Neural cell (in vitro differentiated cells): ENCODE measurements at regions not wholly inside any gene's neighbourhood (a gene's known extent, or its start where the extent isn't known, plus 50 kb on each side); places are given as distances from the start of the nearest gene placed in this dataset.

Experiments used
- H2AFZ ChIP-seq: fragments of 200-600, 300-800 bp; sonication (generic), shearing (Covaris generic); 2 replicates; pipeline ENCODE4 v1.6.0; 2014; ENCODE audit warnings: low read depth, mild to moderate bottlenecking, antibody characterized with exemption, low read length, moderate library complexity
- H3F3A ChIP-seq: fragments of 200-600 bp; shearing (Covaris generic); 2 replicates; pipeline ENCODE4 v1.6.1; 2016; ENCODE audit warnings: mild to moderate bottlenecking, moderate library complexity, mixed read lengths, antibody characterized with exemption, low read length; ENCODE audit not compliant: insufficient read depth, poor library complexity, severe bottlenecking
- H3K27ac ChIP-seq: fragments of 200-600, 300-800 bp; sonication (generic), shearing (Covaris generic); 2 replicates; pipeline ENCODE4 v1.5.1; 2014; ENCODE audit warnings: mild to moderate bottlenecking, low read length, moderate library complexity
- H3K27me3 ChIP-seq: fragments of 300-800, 200-600 bp; sonication (generic), shearing (Covaris generic); 2 replicates; pipeline ENCODE4 v1.6.0; 2014; ENCODE audit warnings: mild to moderate bottlenecking, low read depth, low read length, moderate library complexity; ENCODE audit not compliant: insufficient read depth
- H3K36me3 ChIP-seq: fragments of 300-800, 200-600 bp; sonication (generic), shearing (Covaris generic); 2 replicates; pipeline ENCODE4 v1.5.1; 2014; ENCODE audit warnings: mild to moderate bottlenecking, antibody characterized with exemption, low read length, moderate library complexity; ENCODE audit not compliant: insufficient read depth
- H3K4me2 ChIP-seq: fragments of 300-800, 200-600 bp; sonication (generic), shearing (Covaris generic); 2 replicates; pipeline ENCODE4 v1.6.0; 2014; ENCODE audit warnings: mild to moderate bottlenecking, low read length
- H3K4me3 ChIP-seq: fragments of 300-800, 200-600 bp; sonication (generic), shearing (Covaris generic); 2 replicates; pipeline ENCODE4 v1.5.1; 2014; ENCODE audit warnings: mild to moderate bottlenecking, low read length, moderate library complexity
- H3K79me2 ChIP-seq: fragments of 200-600 bp; shearing (Covaris generic); replicated peaks from 2 replicates; pipeline ENCODE4 v1.6.0; 2014; ENCODE audit warnings: mild to moderate bottlenecking, low read length, moderate library complexity; ENCODE audit not compliant: insufficient read depth
- H3K9ac ChIP-seq: fragments of 300-800, 200-600 bp; sonication (generic), shearing (Covaris generic); 2 replicates; pipeline ENCODE4 v1.6.1; 2016; ENCODE audit warnings: mild to moderate bottlenecking, low read length, mixed read lengths
- H3K9me2 ChIP-seq: fragments of 200-600 bp; shearing (Covaris generic); 2 replicates; pipeline ENCODE4 v1.6.1; 2016; ENCODE audit warnings: mild to moderate bottlenecking, low read length, mixed read lengths; ENCODE audit not compliant: insufficient read depth
- H3K9me3 ChIP-seq: fragments of 200-600, 300-800 bp; sonication (generic), shearing (Covaris generic); 2 replicates; pipeline ENCODE4 v1.6.1; 2016; ENCODE audit warnings: mild to moderate bottlenecking, mixed run types, low read length, moderate library complexity, mixed read lengths
- H4K20me1 ChIP-seq: fragments of 200-600 bp; shearing (Covaris generic); 2 replicates; pipeline ENCODE4 v1.6.1; 2016; ENCODE audit warnings: mild to moderate bottlenecking, mixed run types; ENCODE audit not compliant: insufficient read depth
- EP300 ChIP-seq: fragments of 450-650 bp; conservative IDR thresholded peaks from 2 replicates; pipeline ENCODE4 v1.6.1; 2014; ENCODE audit warnings: antibody characterized with exemption, mild to moderate bottlenecking, moderate library complexity; ENCODE audit not compliant: poor library complexity, severe bottlenecking
- EZH2 ChIP-seq: fragments of 200-600, 300-800 bp; shearing (Covaris generic), sonication (generic); IDR thresholded peaks from 2 replicates; pipeline ENCODE4 v1.6.1; 2014; ENCODE audit warnings: antibody characterized with exemption, low read length, borderline replicate concordance, mild to moderate bottlenecking; ENCODE audit not compliant: insufficient read depth, poor library complexity, severe bottlenecking
- MXI1 ChIP-seq: fragments of 450-650 bp; conservative IDR thresholded peaks from 2 replicates; pipeline ENCODE4 v1.6.1; 2014; ENCODE audit warnings: antibody characterized with exemption, mild to moderate bottlenecking; ENCODE audit not compliant: poor library complexity, severe bottlenecking
- POLR2AphosphoS5 ChIP-seq: IDR thresholded peaks from 2 replicates; pipeline ENCODE4 v1.6.1; 2012
- RAD21 ChIP-seq: fragments of 450-650 bp; conservative IDR thresholded peaks from 2 replicates; pipeline ENCODE4 v1.6.1; 2014; ENCODE audit warnings: antibody characterized with exemption, mild to moderate bottlenecking, moderate library complexity
- REST ChIP-seq: IDR thresholded peaks from 2 replicates; pipeline ENCODE4 v1.6.1; 2012; ENCODE audit warnings: borderline replicate concordance
- SMC3 ChIP-seq: fragments of 450-650 bp; conservative IDR thresholded peaks from 2 replicates; pipeline ENCODE4 v1.6.1; 2014; ENCODE audit warnings: antibody characterized with exemption, mild to moderate bottlenecking, moderate library complexity; ENCODE audit not compliant: poor library complexity
- TAF1 ChIP-seq: IDR thresholded peaks from 2 replicates; pipeline ENCODE4 v1.6.1; 2012; ENCODE audit warnings: low read depth
- TF ChIP-seq, protein P1 (sequence below): fragments of 450-650 bp; IDR thresholded peaks from 2 replicates; pipeline ENCODE4 v1.5.1; 2014; ENCODE audit warnings: antibody characterized with exemption, mild to moderate bottlenecking, moderate library complexity; ENCODE audit not compliant: poor library complexity, severe bottlenecking

DNA sequence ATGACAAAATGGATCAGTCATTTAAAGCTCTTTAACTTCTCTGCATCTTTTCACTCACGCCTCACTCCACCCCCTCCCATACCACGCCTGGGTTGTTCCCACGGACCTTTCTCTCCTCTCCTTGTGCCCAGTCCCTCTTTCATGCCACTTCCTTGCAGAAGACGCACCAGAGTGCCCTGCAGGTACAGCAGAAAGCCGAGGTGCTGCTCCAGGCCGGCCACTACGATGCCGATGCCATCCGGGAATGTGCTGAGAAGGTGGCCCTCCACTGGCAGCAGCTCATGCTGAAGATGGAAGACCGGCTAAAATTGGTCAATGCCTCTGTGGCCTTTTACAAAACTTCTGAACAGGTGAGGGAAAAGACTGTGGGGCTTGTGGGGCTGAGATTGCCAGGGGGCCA lies 296.1 kb upstream of the UMPS start:
- H3K27me3 ChIP-seq, result no peaks in the 10 kb centered on the region
- no peaks in the 10 kb centered on the region for H3K9me3 ChIP-seq
- H4K20me1 ChIP-seq, result no peaks in the 10 kb centered on the region
- no peak overlapping the region for H3K4me2 ChIP-seq
- H3K9me2 ChIP-seq, result no peaks in the 10 kb centered on the region
- H3F3A ChIP-seq, result no peaks in the 10 kb centered on the region
- no peak overlapping the region for H2AFZ ChIP-seq
- H3K36me3 ChIP-seq, result peaks cover 17% of the 10 kb centered on the region
- no peak overlapping the region for H3K9ac ChIP-seq
- TF ChIP-seq SMC3 (no peak), POLR2AphosphoS5 (no peak), TAF1 (no peak), REST (no peak), MXI1 (no peak), RAD21 (no peak), EZH2 (no peak), EP300 (no peak)
- TF ChIP-seq, protein P1, sequence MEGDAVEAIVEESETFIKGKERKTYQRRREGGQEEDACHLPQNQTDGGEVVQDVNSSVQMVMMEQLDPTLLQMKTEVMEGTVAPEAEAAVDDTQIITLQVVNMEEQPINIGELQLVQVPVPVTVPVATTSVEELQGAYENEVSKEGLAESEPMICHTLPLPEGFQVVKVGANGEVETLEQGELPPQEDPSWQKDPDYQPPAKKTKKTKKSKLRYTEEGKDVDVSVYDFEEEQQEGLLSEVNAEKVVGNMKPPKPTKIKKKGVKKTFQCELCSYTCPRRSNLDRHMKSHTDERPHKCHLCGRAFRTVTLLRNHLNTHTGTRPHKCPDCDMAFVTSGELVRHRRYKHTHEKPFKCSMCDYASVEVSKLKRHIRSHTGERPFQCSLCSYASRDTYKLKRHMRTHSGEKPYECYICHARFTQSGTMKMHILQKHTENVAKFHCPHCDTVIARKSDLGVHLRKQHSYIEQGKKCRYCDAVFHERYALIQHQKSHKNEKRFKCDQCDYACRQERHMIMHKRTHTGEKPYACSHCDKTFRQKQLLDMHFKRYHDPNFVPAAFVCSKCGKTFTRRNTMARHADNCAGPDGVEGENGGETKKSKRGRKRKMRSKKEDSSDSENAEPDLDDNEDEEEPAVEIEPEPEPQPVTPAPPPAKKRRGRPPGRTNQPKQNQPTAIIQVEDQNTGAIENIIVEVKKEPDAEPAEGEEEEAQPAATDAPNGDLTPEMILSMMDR, result no peak
- H3K79me2 ChIP-seq, result no peaks in the 10 kb centered on the region
- no peak overlapping the region for H3K4me3 ChIP-seq
- H3K27ac ChIP-seq, result no peak overlapping the region

- peaks cover 16% of the 10 kb centered on the region for H3K36me3 ChIP-seq
- no peaks in the 10 kb centered on the region for H3F3A ChIP-seq
- H4K20me1 ChIP-seq, result no peaks in the 10 kb centered on the region
- H2AFZ ChIP-seq, result no peak overlapping the region
- no peaks in the 10 kb centered on the region for H3K27me3 ChIP-seq
- TF ChIP-seq MXI1 (no peak), POLR2AphosphoS5 (no peak), REST (no peak), EZH2 (no peak), RAD21 (no peak), EP300 (no peak), SMC3 (no peak), TAF1 (no peak)
- TF ChIP-seq, protein P1, result no peak
- H3K27ac ChIP-seq, result no peak overlapping the region
- no peak overlapping the region for H3K4me2 ChIP-seq
- H3K9me2 ChIP-seq, result no peaks in the 10 kb centered on the region
- no peak overlapping the region for H3K9ac ChIP-seq
- H3K4me3 ChIP-seq, result no peak overlapping the region
- H3K79me2 ChIP-seq, result no peaks in the 10 kb centered on the region
- no peaks in the 10 kb centered on the region for H3K9me3 ChIP-seq
Observed at GRCh38 chr3:124435467-124435866, 294.8 kb upstream of the UMPS start.
